Ecto neural progenitor cell (in vitro differentiated cells): ENCODE measurements at regions not wholly inside any gene's neighbourhood (a gene's known extent, or its start where the extent isn't known, plus 50 kb on each side); places are given as distances from the start of the nearest gene placed in this dataset.

Experiments used
- DNase-seq: peaks from one replicate; pipeline ENCODE4 v3.0.0-alpha.2; 2018; ENCODE audit warnings: low spot score

GRCh38 chr4:156101571-156101970 lies 147.9 kb upstream of the CTSO start:
- no peak for DNase-seq

- no peak for DNase-seq
Observed at GRCh38 chr4:156100651-156101050, 147.0 kb upstream of the CTSO start.

- DNase-seq = no peak
Observed at GRCh38 chr4:156098805-156099204, 145.1 kb upstream of the CTSO start.

GRCh38 chr4:156085100-156085499 lies 131.4 kb upstream of the CTSO start:
- DNase-seq = no peak

- DNase-seq = no peak
Observed at GRCh38 chr4:156084373-156084772, 130.7 kb upstream of the CTSO start.

GRCh38 chr4:156073976-156074375 lies 120.3 kb upstream of the CTSO start:
- DNase-seq = no peak

GRCh38 chr4:156060661-156061060 lies 107.0 kb upstream of the CTSO start:
- no peak for DNase-seq

- DNase-seq = no peak
Observed at GRCh38 chr4:156053174-156053573, 99.5 kb upstream of the CTSO start.

- DNase-seq = no peak
Observed at GRCh38 chr4:156052116-156052515, 98.5 kb upstream of the CTSO start.

- DNase-seq = no peak
Observed at GRCh38 chr4:156038772-156039171, 85.1 kb upstream of the CTSO start.

GRCh38 chr4:156036496-156036895 lies 82.8 kb upstream of the CTSO start:
- no peak for DNase-seq

- DNase-seq = no peak
Observed at GRCh38 chr4:156029691-156030090, 76.0 kb upstream of the CTSO start.

GRCh38 chr4:156021298-156021697 lies 67.6 kb upstream of the CTSO start:
- no peak for DNase-seq

- DNase-seq = no peak
Observed at GRCh38 chr4:156019246-156019645, 65.6 kb upstream of the CTSO start.

GRCh38 chr4:156018383-156018782 lies 64.7 kb upstream of the CTSO start:
- DNase-seq = no peak

- DNase-seq = no peak
Observed at GRCh38 chr4:156015781-156016180, 62.1 kb upstream of the CTSO start.

GRCh38 chr4:156006192-156006591 lies 52.5 kb upstream of the CTSO start:
- DNase-seq = no peak
